ENCODE measurements at regions not wholly inside any gene's neighbourhood (a gene's known extent, or its start where the extent isn't known, plus 50 kb on each side); places are given as distances from the start of the nearest gene placed in this dataset.

- no peak overlapping the region for H2BK120ac ChIP-seq (ENCODE audit: low read depth, low read length, poor library complexity, severe bottlenecking)
- H3K9ac ChIP-seq (ENCODE audit: extremely low read depth, insufficient read length, low read length), result no peak overlapping the region
These were observed 216.8 kb downstream of the FBXO8 start for GRCh38 chr4:174066611-174067205.

More at GRCh38 chr4:174066611-174067205, 216.8 kb downstream of the FBXO8 start:
- H2AK5ac ChIP-seq (ENCODE audit: insufficient read length, low read length), result no peak overlapping the region
- H3K18ac ChIP-seq (ENCODE audit: insufficient read length, low read depth, low read length), result no peak overlapping the region
- H4K5ac ChIP-seq (ENCODE audit: insufficient read length, low read depth, low read length), result no peak overlapping the region
- H4K20me1 ChIP-seq (ENCODE audit: control insufficient read depth, insufficient read depth, insufficient read length), result no peaks in the 10 kb centered on the region
- no peak overlapping the region for H2BK20ac ChIP-seq (ENCODE audit: low read depth, low read length, poor library complexity, severe bottlenecking)
- H3K23ac ChIP-seq (ENCODE audit: insufficient read length, low read depth, low read length), result no peak overlapping the region
- no peak overlapping the region for H3K4me2 ChIP-seq (ENCODE audit: insufficient read depth, insufficient read length, low read length)
- no peak for TF ChIP-seq CTCF (conservative IDR thresholded peaks at IDR 0.05)
- no CpG with 5 or more reads among the region's 3 CpGs for whole genome bisulfite sequencing (ENCODE audit: extremely low coverage, insufficient read length, low lambda C conversion rate)
- H3K23me2 ChIP-seq (ENCODE audit: insufficient read length, low read depth, low read length, poor library complexity, severe bottlenecking), result no peaks in the 10 kb centered on the region
- no peak for DNase-seq
- Mint-ChIP-seq H3K4me3 (no peak overlapping the region), H3K9me3 (no peaks in the 10 kb centered on the region), H3K27me3 (ENCODE audit: low read depth) (peaks cover 4% of the 10 kb centered on the region), H3K36me3 (ENCODE audit: insufficient read depth in 1 of 3, low read depth in 3 of 3) (no peaks in the 10 kb centered on the region; a peak in 1 of 7 replicates), H3K4me1 (peaks cover 4% of the 10 kb centered on the region in 2 experiments; a peak in 1 of 4 replicates), H3K27ac (no peak overlapping the region)
- H3K27me3 ChIP-seq (ENCODE audit: insufficient read depth, low read length), result no peaks in the 10 kb centered on the region
- no peak overlapping the region for H3T11ph ChIP-seq (ENCODE audit: low read length)
- H3K79me2 ChIP-seq (ENCODE audit: insufficient read depth, low read length), result no peaks in the 10 kb centered on the region
- no peak overlapping the region for H2BK5ac ChIP-seq (ENCODE audit: insufficient read length, low read length)
- H3K27ac ChIP-seq (ENCODE audit: insufficient read length, low read depth, low read length), result no peak overlapping the region
- no peak overlapping the region for H4K91ac ChIP-seq (ENCODE audit: insufficient read length, low read depth, low read length)
- H3K14ac ChIP-seq (ENCODE audit: insufficient read depth, low read length), result no peak overlapping the region
- H2AFZ ChIP-seq (ENCODE audit: low read length), result no peak overlapping the region
- H3K56ac ChIP-seq (ENCODE audit: insufficient read length, low read depth, low read length), result no peak overlapping the region
- no peaks in the 10 kb centered on the region for H3K4me1 ChIP-seq (ENCODE audit: insufficient read depth, low read length)
- H3K9me3 ChIP-seq (ENCODE audit: control insufficient read depth, low read depth, low read length), result no peaks in the 10 kb centered on the region
- no peaks in the 10 kb centered on the region for H3K79me1 ChIP-seq (ENCODE audit: insufficient read depth, low read depth, low read length, poor library complexity, severe bottlenecking)
- H4K8ac ChIP-seq (replicated peaks; ENCODE audit: insufficient read length, low read depth, low read length), result no peak overlapping the region
- no peak overlapping the region for H2BK12ac ChIP-seq (ENCODE audit: insufficient read length, low read depth, low read length)
- no peak overlapping the region for H2BK15ac ChIP-seq (ENCODE audit: low read depth, low read length)
- H3K4ac ChIP-seq (ENCODE audit: low read depth, low read length), result no peak overlapping the region
